GM18909 (cell line): ENCODE measurements at regions not wholly inside any gene's neighbourhood (a gene's known extent, or its start where the extent isn't known, plus 50 kb on each side); places are given as distances from the start of the nearest gene placed in this dataset.

Source experiments
- ATAC-seq: cut with Tn5 transposase; IDR thresholded peaks from one replicate; pipeline ENCODE4 v1.9.1; 2021; ENCODE audit warnings: mild to moderate bottlenecking; ENCODE audit not compliant: unreplicated experiment, poor library complexity

DNA sequence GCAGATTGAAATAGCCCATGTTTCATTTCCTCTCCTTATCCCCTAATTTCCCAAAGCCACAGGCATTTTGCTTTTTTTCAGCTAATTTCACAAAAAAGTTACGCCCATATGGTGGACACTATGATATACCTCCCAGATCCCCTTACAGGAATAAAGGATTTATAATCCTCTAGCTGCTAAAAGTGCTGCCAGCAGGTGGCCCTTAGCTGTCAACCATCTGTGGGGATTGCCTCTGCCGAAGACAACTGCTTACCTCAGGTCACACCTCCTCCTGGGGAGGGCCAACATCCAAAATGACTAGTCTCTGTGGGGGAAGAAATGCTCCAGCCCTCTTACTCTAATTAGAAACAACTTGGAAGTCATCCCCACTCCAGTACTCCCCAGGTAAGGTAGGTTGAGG is 61.0 kb upstream of the EPB41L3 start:
- ATAC-seq = no peak

DNA sequence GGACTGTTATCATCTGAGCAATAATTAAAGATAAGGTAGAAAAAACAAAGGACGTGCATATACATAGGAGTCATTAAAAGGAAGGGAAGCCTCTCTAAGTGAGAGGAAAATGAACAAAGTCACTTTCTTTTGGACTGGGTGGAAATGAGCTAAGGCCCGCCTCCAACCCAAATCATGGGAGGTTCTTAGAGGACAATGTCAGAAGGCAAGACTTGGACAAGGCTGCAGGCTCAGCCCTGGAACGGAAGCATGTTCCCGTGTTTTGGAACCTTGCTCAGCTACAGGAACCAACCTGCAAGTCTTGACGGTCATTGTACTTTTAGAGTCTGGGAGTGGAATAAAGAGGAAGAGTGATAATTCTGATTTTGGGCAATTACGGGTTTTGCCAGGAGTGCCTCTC is 59.4 kb upstream of the EPB41L3 start:
- ATAC-seq = no peak

DNA sequence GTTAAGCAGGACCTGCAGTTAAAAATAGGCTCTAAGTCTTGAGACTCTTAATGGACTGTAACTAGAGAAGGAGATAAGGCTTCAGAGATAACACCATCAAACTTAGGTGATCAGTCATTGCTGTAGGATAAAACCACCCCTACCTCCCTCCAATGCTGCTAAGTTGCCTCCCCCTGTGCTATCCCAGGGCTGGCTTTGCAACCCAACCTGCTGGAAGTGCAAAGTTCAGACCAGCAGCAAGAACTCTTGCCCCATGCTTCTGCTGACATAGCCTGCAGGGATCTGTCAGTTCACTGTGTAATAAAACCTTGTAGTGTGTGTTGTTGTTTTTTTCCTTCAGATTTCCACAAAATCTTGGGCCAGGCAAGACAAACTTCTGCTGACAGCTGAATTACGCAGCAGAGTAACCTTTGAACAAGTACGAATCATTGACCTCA is 57.4 kb upstream of the EPB41L3 start:
- ATAC-seq = no peak

DNA sequence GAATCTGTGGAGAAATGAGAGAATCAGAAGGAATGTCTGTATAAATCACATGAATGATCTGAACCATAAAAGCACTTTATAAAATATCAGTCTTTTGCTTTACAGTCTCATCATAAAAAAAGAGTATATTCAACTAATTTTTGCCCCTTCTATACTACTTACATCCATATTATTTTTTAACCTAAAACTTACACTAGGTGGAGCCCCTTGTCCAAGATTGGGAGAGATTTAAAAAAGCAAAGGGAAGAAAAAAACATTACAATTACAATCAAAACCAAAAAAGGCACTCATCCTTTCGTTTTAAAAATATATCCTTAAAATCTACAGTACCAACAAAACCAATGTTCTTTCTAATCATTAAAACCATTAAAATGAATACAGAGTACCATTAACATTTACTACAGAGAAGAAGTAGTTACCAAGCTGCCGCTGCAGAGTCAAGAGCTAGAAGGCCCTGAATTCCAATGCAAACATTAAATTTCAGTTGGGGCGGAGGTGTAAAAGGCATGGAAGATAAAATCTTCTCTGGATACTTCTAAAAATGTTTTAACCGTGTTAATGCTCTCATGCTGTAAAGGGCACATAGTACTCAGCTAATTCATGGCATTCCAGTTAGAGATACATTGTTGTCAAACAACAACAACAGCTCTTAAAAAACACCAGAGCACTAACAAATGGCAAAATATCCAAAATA is 56.7 kb upstream of the EPB41L3 start:
- ATAC-seq = no peak

DNA sequence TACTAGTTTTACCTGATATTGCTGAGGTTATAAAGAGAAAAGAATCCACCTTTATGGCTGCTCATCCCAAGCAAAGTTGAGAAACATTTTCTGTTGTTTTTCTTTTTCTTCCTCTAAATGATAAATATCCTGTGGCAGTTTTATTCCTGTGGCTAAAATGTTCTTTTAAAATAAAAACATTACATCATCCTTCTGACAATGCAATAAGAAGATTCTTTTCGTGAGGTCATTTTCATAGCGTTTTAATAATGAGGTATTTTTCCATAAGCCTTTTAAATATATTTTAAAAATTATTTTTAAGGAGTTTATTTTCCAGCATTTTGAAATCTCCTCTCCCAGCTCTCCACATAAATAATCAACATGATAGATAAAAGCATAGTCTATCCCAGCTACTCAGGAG is 52.8 kb upstream of the EPB41L3 start:
- ATAC-seq = no peak
